HCT116 (cell line): ENCODE measurements at regions not wholly inside any gene's neighbourhood (a gene's known extent, or its start where the extent isn't known, plus 50 kb on each side); places are given as distances from the start of the nearest gene placed in this dataset.

Source experiments
- ATAC-seq: fragments of 200-7000 bp; cut with Tn5 transposase; 2 replicates; pipeline ENCODE4 v1.9.1; 2020; ENCODE audit warnings: mild to moderate bottlenecking, moderate library complexity
- BruUV-seq: library from RNA; stranded (reverse); fragments of 400-500 nt; replicated peaks from 2 replicates; lab custom pipeline; 2021; lab: Mats Ljungman, UMichigan
- CTCF ChIA-PET: fragments of 300-600 bp; sonication (Branson Sonifier 250); formaldehyde crosslinking; loops from one replicate; lab custom pipeline; 2021; ENCODE audit warnings: antibody characterized with exemption; lab: Charles Lee
- POLR2A ChIA-PET: fragments of 300-600, 350-600 bp; sonication (Branson Sonifier 250); formaldehyde crosslinking; loops from one replicate; lab custom pipeline; 2021; ENCODE audit warnings: antibody characterized with exemption; lab: Charles Lee
- RAD21 ChIA-PET, 2 experiments: fragments of 300-600 bp; sonication (Branson Sonifier 250); formaldehyde crosslinking; loops; one replicate each; lab custom pipeline; 2023; ENCODE audit warnings: low total read pairs in 2 of 2; ENCODE audit not compliant: uncharacterized antibody in 2 of 2, unreplicated experiment in 2 of 2, low non-redundant PET in 1 of 2; lab: Charles Lee
- DNase-seq: peaks from one replicate; pipeline ENCODE4 v3.0.0-alpha.2; 2010; ENCODE audit warnings: low read depth, low spot score
- H2AFZ ChIP-seq: fragments of 200-600 bp; shearing (Covaris generic), sonication (generic); 2 replicates; pipeline ENCODE4 v1.6.1; 2017; ENCODE audit warnings: low read depth, mixed run types, mixed read lengths, antibody characterized with exemption, low read length; ENCODE audit not compliant: poor library complexity, severe bottlenecking
- H3K27ac ChIP-seq: 2 replicates; pipeline ENCODE4 v1.5.1; 2012; ENCODE audit warnings: low read depth, low read length
- H3K27me3 ChIP-seq: fragments of 200-600 bp; sonication (generic); 2 replicates; pipeline ENCODE4 v1.6.1; 2016; ENCODE audit warnings: mixed run types, low read length, mixed read lengths; ENCODE audit not compliant: insufficient read depth
- H3K36me3 ChIP-seq, 2 experiments: fragments of 200-500 bp in 1 of 2; fragments of 200-600 bp in 1 of 2; sonication (Bioruptor generic) in 1 of 2; sonication (generic) in 1 of 2; 2 replicates each; pipeline versions ENCODE4 v1.5.1 to v1.6.1; 2014 to 2016; ENCODE audit warnings: low read length in 2 of 2, inconsistent platforms in 1 of 2, mixed read lengths in 1 of 2, mixed run types in 1 of 2; ENCODE audit not compliant: insufficient read depth in 2 of 2, control insufficient read depth in 1 of 2
- H3K4me1 ChIP-seq, 2 experiments: fragments of 200-600 bp in 1 of 2; sonication (generic) in 1 of 2; 2 replicates each; pipeline versions ENCODE4 v1.5.1 to v1.6.1; 2012 to 2017; ENCODE audit warnings: low read length in 2 of 2, inconsistent platforms in 1 of 2, mild to moderate bottlenecking in 1 of 2, mixed read lengths in 1 of 2, mixed run types in 1 of 2, moderate library complexity in 1 of 2; ENCODE audit not compliant: insufficient read depth in 2 of 2, control insufficient read depth in 1 of 2
- H3K4me2 ChIP-seq: fragments of 200-600 bp; sonication (generic); 2 replicates; pipeline ENCODE4 v1.6.1; 2017; ENCODE audit warnings: mixed run types, low read length, mixed read lengths
- H3K4me3 ChIP-seq, 2 experiments: fragments of 200-600 bp in 1 of 2; sonication (generic) in 1 of 2; replicated peaks in 1 of 2; 2 replicates each; pipeline ENCODE4 v1.5.1; 2011 to 2016; ENCODE audit warnings: low read length in 2 of 2, control low read depth in 1 of 2, low read depth in 1 of 2, mild to moderate bottlenecking in 1 of 2, mixed read lengths in 1 of 2, mixed run types in 1 of 2
- H3K79me2 ChIP-seq: fragments of 200-600 bp; sonication (generic); 2 replicates; pipeline ENCODE4 v1.6.1; 2017; ENCODE audit warnings: mild to moderate bottlenecking, mixed run types, low read length, moderate library complexity, mixed read lengths; ENCODE audit not compliant: insufficient read depth
- H3K9ac ChIP-seq: fragments of 200-600 bp; sonication (generic); 2 replicates; pipeline ENCODE4 v1.6.1; 2016; ENCODE audit warnings: low read length, mixed read lengths
- H3K9me2 ChIP-seq: fragments of 200-600 bp; sonication (generic), shearing (Covaris generic); 2 replicates; pipeline ENCODE4 v1.6.1; 2017; ENCODE audit warnings: mixed run types, mild to moderate bottlenecking, moderate library complexity; ENCODE audit not compliant: insufficient read depth
- H3K9me3 ChIP-seq, 2 experiments: fragments of 200-500 bp in 1 of 2; fragments of 200-600 bp in 1 of 2; sonication (Bioruptor generic) in 1 of 2; sonication (generic) in 1 of 2; 2 replicates each; pipeline ENCODE4 v1.6.1; 2014 to 2017; ENCODE audit warnings: low read length in 2 of 2, mixed read lengths in 2 of 2, inconsistent platforms in 1 of 2, low read depth in 1 of 2, mild to moderate bottlenecking in 1 of 2, mixed run types in 1 of 2, moderate library complexity in 1 of 2; ENCODE audit not compliant: control insufficient read depth in 1 of 2, insufficient read depth in 1 of 2
- H4K20me1 ChIP-seq: fragments of 200-600 bp; sonication (generic), shearing (Covaris generic); 2 replicates; pipeline ENCODE4 v1.6.1; 2017; ENCODE audit warnings: mixed run types, mild to moderate bottlenecking, moderate library complexity; ENCODE audit not compliant: insufficient read depth
- CBX3 ChIP-seq: IDR thresholded peaks from 2 replicates; pipeline ENCODE4 v1.6.1; 2012; ENCODE audit warnings: low read depth
- CEBPB ChIP-seq: IDR thresholded peaks from 2 replicates; pipeline ENCODE4 v1.6.1; 2012; ENCODE audit warnings: low read depth
- CTCF ChIP-seq, 3 experiments: fragments of 200-600 bp in 1 of 3; sonication (generic) in 1 of 3; IDR thresholded peaks in 2 of 3; conservative IDR thresholded peaks in 1 of 3; 2 replicates each; pipeline ENCODE4 v1.5.1; 2012 to 2017; ENCODE audit warnings: low read depth in 2 of 3, low read length in 2 of 3, antibody characterized with exemption in 1 of 3, borderline replicate concordance in 1 of 3, control low read depth in 1 of 3, mild to moderate bottlenecking in 1 of 3, mixed read lengths in 1 of 3, mixed run types in 1 of 3, moderate library complexity in 1 of 3; ENCODE audit not compliant: insufficient read depth in 1 of 3
- EGR1 ChIP-seq: IDR thresholded peaks from 2 replicates; pipeline ENCODE4 v1.6.1; 2012; ENCODE audit warnings: low read depth
- ELF1 ChIP-seq: IDR thresholded peaks from 2 replicates; pipeline ENCODE4 v1.6.1; 2012; ENCODE audit warnings: low read depth, borderline replicate concordance
- EZH2 ChIP-seq: fragments of 200-600 bp; sonication (generic); IDR thresholded peaks from 2 replicates; pipeline ENCODE4 v1.6.1; 2017; ENCODE audit warnings: antibody characterized with exemption, mixed run types
- MAX ChIP-seq: IDR thresholded peaks from 2 replicates; pipeline ENCODE4 v1.6.1; 2012
- POLR2A ChIP-seq: IDR thresholded peaks from 2 replicates; pipeline ENCODE4 v1.7.0; 2011; ENCODE audit warnings: borderline replicate concordance; ENCODE audit not compliant: insufficient read depth, insufficient read length; ENCODE audit errors: extremely low read depth
- RAD21 ChIP-seq: IDR thresholded peaks from 2 replicates; pipeline ENCODE4 v1.6.1; 2012; ENCODE audit warnings: low read depth, mild to moderate bottlenecking
- SP1 ChIP-seq: IDR thresholded peaks from 2 replicates; pipeline ENCODE4 v1.6.1; 2012; ENCODE audit warnings: low read depth
- SRF ChIP-seq: IDR thresholded peaks from 2 replicates; pipeline ENCODE4 v1.6.1; 2012; ENCODE audit warnings: low read depth
- TCF7L2 ChIP-seq: IDR thresholded peaks from 2 replicates; pipeline ENCODE4 v1.7.0; 2011; ENCODE audit warnings: borderline replicate concordance, inconsistent platforms; ENCODE audit not compliant: insufficient read depth, insufficient read length; ENCODE audit errors: extremely low read depth
- YY1 ChIP-seq: IDR thresholded peaks from 2 replicates; pipeline ENCODE4 v1.6.1; 2011; ENCODE audit warnings: low read length, low read depth, moderate library complexity, mild to moderate bottlenecking; ENCODE audit not compliant: insufficient replicate concordance; ENCODE audit errors: extremely low read depth
- ZBTB33 ChIP-seq: IDR thresholded peaks from 2 replicates; pipeline ENCODE4 v1.6.1; 2011; ENCODE audit warnings: mild to moderate bottlenecking, low read length, moderate library complexity; ENCODE audit not compliant: insufficient replicate concordance; ENCODE audit errors: extremely low read depth
- ZFX ChIP-seq: fragments of 450-650 bp; IDR thresholded peaks from 2 replicates; pipeline ENCODE4 v1.6.1; 2017
- intact Hi-C: fragments of 100-400 bp; cut with micrococcal nuclease; formaldehyde crosslinking; loops from 2 replicates; pipeline ENCODE4 v1.10.0; 2022
- TF ChIP-seq, protein P1 (sequence below): IDR thresholded peaks from 2 replicates; pipeline ENCODE4 v1.6.1; 2012

GRCh38 chr2:220125551-220125950, 498.1 kb downstream of the SLC4A3 start:
- no TSS peak for BruUV-seq
- no peaks in the 10 kb centered on the region for H3K27me3 ChIP-seq
- H3K4me3 ChIP-seq = no peak overlapping the region
- 0 out of 4 replicates have a peak, but pooled peaks cover 2 to 4% of the 10 kb centered on the region in 2 experiments for H3K36me3 ChIP-seq
- H3K9ac ChIP-seq = no peak overlapping the region
- no peaks in the 10 kb centered on the region for H3K79me2 ChIP-seq
- no peak for TF ChIP-seq ZBTB33
- TF ChIP-seq, all 23 proteins: peak for 0
- H3K4me1 ChIP-seq = no peaks in the 10 kb centered on the region
- no peaks in the 10 kb centered on the region; the same call in 1 of the 2 replicates for H4K20me1 ChIP-seq
- H3K27ac ChIP-seq = no peak overlapping the region
- CTCF ChIA-PET = no interaction called here
- no peak overlapping the region for H3K4me2 ChIP-seq
- no peak for DNase-seq
- POLR2A ChIA-PET = no interaction called here
- ATAC-seq = no peak
- no peaks in the 10 kb centered on the region for H3K9me2 ChIP-seq
- RAD21 ChIA-PET = no interaction called here
- intact Hi-C loops = no loop called here
- no peak overlapping the region for H2AFZ ChIP-seq
- peaks cover 4% of the 10 kb centered on the region in 2 experiments; a peak in 1 of 4 replicates for H3K9me3 ChIP-seq

GRCh38 chr2:220127311-220127710, 499.9 kb downstream of the SLC4A3 start:
- Histone ChIP-seq H3K27me3 (no peaks in the 10 kb centered on the region), H3K9me3 (peaks cover 5 to 13% of the 10 kb centered on the region in 2 experiments; a peak in 1 of 4 replicates), H3K36me3 (0 out of 4 replicates have a peak, but pooled peaks cover 2 to 7% of the 10 kb centered on the region in 2 experiments), H3K79me2 (no peaks in the 10 kb centered on the region), H4K20me1 (no peaks in the 10 kb centered on the region), H3K4me1 (no peaks in the 10 kb centered on the region), H3K27ac (no peak overlapping the region), H3K9me2 (no peaks in the 10 kb centered on the region), H3K4me3 (no peak overlapping the region), H3K9ac (no peak overlapping the region), H2AFZ (no peak overlapping the region), H3K4me2 (no peak overlapping the region)
- RAD21 ChIA-PET = no interaction called here
- POLR2A ChIA-PET = no interaction called here
- no TSS peak for BruUV-seq
- CTCF ChIA-PET = no interaction called here
- no peak for DNase-seq
- ATAC-seq = no peak
- no peak for TF ChIP-seq ZFX
- TF ChIP-seq, protein P1, sequence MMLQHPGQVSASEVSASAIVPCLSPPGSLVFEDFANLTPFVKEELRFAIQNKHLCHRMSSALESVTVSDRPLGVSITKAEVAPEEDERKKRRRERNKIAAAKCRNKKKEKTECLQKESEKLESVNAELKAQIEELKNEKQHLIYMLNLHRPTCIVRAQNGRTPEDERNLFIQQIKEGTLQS = no peak
- TF ChIP-seq YY1 = no peak
- TF ChIP-seq RAD21 = no peak
- no peak for TF ChIP-seq TCF7L2
- no peak for TF ChIP-seq ELF1
- no peak for TF ChIP-seq CTCF (IDR thresholded peaks at IDR 0.05 in 2 of 3, conservative IDR thresholded peaks at IDR 0.05 in 1 of 3; ENCODE audit: borderline replicate concordance in 1 of 3, insufficient read depth in 1 of 3, low read depth in 2 of 3, low read length in 2 of 3)
- no peak for TF ChIP-seq SP1
- TF ChIP-seq CEBPB = no peak
- no peak for TF ChIP-seq MAX
- no peak for TF ChIP-seq SRF
- no peak for TF ChIP-seq EZH2
- no peak for TF ChIP-seq EGR1
- TF ChIP-seq CBX3 = no peak
- TF ChIP-seq POLR2A = no peak
- intact Hi-C loops = no loop called here
